NCI-H69 (cell line): ENCODE measurements at regions not wholly inside any gene's neighbourhood (a gene's known extent, or its start where the extent isn't known, plus 50 kb on each side); places are given as distances from the start of the nearest gene placed in this dataset.

ENCODE experiments used
- DNase-seq: peaks from one replicate; lab custom pipeline; 2025; lab: John Stamatoyannopoulos, UW

DNA sequence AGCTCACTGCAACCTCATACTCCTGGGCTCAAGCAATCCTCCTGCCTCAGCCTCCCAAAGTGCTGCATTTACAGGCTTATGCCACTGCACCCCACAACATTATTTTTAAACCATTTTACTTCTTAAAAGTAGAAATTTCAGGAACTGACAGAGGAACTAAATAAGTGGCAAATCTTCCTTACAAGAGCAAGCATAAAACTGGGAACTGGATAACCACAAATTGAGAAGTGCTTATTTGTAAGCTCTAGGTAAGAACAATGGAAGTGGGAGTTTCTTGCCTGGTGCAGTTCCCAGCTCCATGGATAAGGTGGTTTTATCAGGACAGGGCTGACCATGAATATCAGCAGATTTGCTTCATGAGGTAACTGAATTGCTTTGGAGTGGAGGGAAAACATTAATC, 655.2 kb downstream of the DIPK2A start:
- DNase-seq: no peak

DNA sequence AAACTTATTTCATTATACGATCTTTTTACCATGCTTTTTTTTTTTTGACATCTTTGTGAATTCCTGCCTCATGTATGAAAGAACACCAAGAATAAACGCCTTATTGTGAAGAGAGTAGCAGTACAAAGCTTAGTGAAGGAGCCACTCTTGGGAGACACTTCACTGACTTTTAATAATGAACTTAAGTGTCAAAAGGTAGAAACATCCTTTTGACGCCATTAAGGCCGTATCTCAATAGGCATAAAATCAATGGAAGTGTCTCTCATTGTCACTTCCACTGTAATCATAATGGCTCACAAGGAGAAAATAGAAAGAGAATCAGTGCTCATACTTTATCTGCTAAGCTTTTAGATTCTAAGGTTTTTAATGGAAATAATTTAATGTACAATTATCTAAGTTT, 657.8 kb downstream of the DIPK2A start:
- no peak for DNase-seq

GRCh38 chr3:144636833-144637232, 665.2 kb downstream of the DIPK2A start:
- DNase-seq: no peak

- no peak for DNase-seq
Observed at GRCh38 chr3:144638009-144638408, 666.4 kb downstream of the DIPK2A start.

DNA sequence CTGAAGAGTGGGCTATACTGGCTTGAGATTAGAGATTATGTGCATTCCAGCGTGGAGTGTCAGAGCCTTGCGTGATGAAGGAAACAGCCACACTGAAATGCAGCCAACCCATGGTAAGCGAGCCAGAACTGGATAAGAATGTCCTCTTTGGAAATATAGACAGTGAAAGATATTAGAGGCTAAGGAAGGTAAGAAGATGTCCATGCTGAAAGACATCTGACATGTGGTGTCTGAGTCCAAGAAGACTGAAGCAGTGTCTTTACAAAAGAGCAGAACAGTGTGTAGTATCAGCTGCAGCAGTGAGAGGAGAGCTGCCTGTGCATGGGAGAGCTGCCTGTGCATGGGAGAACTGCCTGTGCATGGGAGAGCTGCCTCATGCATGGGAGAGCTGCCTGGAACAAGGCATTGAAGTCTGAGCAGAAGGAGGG, 672.2 kb downstream of the DIPK2A start:
- DNase-seq: no peak

DNA sequence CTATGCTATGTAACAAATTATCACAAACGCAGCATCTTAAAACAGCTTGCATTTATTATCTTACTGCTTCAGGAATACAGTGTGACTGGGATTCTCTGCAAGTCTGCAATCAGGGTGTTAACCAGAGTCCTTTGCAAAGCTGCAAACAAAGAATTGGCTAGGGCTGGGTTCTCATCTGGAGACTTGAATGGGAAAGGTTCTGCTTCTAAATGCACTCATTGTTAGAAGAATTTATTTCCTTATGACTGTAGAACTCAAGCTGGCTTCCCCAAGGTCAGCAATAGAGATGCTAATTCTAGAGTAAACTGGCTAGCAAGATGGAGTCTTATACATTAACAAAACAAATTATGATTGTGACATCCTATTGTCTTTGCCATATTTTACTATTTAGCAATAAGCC, 673.7 kb downstream of the DIPK2A start:
- DNase-seq: no peak

GRCh38 chr3:144650380-144650779, 678.8 kb downstream of the DIPK2A start:
- no peak for DNase-seq

DNA sequence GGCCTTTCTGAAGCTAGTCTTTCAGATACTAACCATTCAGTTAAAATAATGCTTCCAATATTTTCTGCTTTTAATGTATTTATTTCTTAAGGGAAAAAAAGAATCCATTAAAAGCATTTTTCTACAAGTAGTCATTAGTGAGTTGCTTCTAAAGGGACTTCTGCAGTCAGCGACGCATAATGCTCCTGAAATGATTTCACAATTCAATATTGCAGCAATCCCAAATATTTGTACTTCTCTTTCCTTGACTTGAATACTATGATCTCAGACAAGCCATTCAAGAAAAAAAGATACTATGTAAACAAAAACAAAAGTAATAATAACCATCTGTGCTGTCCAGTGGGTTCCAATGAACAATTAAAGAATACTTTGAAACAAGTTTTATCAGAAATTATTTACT, 681.0 kb downstream of the DIPK2A start:
- DNase-seq: no peak

DNA sequence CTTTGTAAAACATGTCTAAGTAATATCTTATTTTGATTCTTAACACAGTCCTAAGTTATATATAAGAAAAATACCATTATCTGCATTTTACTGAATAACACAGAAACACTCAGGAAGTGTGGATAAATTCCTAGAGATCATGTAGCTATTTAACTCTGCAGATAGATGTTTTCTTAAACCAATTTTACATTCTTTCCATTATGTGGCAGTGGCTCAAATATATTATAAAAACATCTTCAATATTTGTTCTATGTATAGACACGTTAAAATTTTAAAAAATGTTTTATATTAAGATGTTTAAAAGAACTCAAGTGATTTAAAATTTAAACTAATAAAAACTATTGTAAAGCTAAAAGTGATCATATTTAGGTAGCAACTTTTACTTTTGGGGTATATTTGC, 683.8 kb downstream of the DIPK2A start:
- DNase-seq: no peak

DNA sequence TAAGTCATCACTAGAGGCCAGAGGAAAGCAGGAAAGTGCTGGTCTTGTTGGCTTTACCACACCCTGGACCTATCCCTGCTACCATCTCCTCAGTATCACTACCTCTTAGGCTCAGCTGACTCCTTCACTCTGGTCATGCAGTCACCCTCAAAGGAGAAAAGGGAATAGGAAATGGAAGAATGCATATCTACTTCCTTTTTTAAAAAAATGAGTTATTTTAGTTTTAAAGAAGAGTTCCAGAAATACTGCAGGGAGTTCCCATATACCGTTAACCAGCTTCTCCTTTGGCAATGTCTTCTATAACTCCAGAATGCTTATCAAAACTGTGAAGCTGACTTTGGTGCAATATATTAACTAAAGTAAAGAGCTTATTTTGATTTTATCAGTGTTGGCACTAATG, 688.6 kb downstream of the DIPK2A start:
- DNase-seq: no peak

DNA sequence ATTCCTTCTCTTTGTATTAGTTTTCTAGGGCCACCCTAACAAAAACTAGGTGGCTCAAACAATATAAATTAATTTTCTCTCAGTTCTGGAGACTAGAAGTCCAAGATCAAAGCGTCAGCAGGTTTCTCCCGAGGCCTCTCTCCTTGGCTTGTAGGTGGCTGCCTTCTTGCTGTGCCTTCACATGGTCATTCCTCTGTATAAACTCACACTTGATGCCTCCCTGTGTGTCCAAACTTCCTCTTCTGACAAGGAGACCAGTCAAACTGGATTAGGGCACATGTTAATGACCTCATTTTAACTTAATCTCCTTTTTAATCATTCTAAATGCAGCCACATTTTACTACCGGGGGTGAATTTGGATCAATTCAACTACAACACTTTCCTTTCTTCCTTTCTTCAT, 691.1 kb downstream of the DIPK2A start:
- DNase-seq: no peak

DNA sequence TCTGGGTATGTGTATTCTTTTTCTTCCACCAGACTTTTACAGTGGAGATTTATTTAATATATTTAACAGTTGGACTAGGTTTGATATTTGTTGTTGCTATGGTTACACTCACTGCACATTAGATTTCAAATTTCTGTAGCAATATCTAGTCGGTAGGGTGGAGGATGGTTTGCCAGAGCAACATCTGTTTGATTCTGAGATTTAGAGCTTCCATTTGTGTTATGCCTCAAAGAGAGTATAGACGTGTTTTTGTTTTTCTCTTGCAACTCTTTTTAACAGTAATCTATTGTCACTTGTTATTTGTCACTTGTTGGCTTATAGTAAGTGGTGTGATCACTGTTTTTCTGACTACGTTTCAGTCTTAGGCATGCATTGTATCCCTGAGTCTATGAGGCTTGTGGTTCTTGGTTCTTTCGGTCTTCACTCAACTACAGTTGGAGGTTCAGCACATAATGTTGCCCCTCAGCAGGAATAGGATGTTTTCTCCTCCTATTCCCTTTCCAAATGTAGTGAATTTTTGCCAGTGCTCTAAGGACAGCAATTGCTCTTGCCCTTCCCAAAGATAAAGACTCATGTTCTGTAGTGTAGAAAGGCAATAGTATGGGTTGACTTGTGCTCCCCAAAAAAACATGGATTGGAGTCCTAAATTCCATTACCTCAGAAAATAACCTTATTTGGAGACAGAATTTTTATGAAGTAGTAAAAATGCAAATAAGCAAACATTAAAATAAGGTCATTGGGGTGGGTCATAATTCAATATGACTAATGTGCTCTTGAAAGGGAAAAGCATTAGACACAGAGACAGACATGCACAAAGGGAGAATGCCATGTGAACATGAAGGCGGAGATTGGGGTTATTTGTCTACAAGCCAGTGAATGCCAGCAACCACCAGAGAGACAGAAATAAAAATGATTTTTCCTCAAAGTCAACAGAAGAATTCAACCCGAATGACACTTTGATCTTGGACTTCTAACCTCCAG, 692.1 kb downstream of the DIPK2A start:
- no peak for DNase-seq

GRCh38 chr3:144665567-144666053, 694.0 kb downstream of the DIPK2A start:
- no peak for DNase-seq

DNA sequence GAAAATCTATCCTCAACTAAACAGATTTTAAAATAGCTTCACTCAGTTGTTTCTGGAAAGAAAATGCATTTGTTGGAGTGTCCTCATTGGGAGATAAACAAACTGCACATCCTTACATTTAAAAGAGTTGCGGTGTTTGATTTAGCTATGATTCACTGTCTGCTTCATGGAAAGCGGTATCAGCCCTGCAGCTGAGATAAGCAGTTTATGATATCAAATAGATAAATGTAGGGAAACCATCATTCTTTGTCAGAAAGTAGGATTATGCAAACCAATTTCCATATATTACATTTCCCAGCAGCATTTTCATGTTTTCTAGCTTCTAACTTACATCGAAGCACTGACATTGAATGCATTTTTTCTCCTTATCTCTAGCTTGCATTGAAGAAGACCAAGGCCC, 698.9 kb downstream of the DIPK2A start:
- no peak for DNase-seq

DNA sequence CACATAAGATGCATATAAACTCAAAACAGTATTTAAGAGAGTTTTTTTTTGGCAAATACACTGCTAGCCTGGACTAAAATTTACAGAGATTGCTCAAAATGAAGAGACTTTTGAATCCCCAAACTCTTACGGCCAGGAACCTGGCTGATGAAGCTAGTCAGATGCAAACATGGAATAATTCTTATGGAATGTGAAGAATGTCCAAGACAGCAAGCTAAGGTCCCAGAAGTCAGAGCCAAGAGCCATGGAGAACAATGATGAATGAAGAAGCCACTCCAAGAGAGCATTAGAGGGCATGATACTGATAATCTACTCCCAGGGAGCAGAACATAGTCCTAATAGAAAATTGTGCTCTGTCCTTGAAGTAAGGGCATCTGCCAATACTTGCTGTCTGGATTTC, 705.5 kb downstream of the DIPK2A start:
- no peak for DNase-seq

GRCh38 chr3:144683065-144683464, 711.4 kb downstream of the DIPK2A start:
- DNase-seq: no peak

DNA sequence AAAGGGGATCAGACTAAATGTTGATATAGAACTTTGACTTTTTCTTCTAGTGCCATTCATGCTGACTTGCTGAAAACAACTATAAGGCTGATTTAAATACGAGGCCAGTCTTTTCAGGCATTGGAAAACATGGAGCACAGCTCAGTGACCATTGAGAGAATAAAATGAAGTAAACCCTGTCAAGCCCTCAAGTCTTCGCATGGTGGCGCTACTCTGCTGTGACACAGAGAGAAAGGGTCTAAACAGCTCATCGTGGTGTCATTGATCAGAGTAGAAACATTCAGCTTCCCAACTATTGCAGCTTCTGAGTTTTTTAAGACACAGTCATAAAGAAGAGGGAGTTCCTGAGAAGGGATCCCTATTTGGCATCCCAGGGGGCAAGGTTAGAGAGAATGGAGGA, 716.2 kb downstream of the DIPK2A start:
- no peak for DNase-seq

DNA sequence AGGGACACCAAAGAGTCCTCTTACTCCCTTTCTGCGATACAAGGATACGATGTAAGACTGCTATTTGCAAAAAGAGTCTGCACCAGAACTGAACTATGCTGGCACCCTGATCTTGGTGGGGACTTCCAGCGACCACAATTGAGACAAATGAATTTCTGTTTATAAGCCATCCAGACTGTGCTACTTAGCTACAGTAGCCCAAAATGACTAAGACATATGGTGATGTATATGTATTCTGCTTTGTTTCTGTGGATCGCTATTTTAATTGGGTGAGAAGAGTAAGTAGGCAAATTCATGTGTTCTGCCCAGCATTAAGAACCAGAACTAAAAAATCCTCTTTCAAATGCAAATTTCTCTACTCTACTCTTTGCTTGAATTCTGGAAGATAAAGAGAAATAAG, 720.9 kb downstream of the DIPK2A start:
- DNase-seq: no peak

DNA sequence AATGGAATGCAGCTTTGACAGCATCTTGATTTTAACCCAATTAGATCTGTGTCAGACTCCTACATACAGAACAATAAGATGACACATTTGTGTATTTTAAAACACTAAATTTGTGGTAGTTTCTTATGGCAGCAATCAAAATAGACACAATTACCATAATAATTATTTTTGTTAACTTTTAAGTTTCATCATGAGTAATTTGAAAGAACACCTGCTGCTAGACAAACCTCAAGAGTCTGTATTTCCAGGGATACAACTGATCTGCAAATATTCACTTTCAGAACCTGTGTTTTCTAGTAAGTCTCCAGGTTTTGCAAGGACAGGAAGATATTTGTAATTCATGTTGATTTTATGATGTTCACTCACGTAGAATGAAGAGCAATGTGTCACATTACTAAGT, 736.8 kb downstream of the DIPK2A start:
- DNase-seq: peak; percentile 4

DNA sequence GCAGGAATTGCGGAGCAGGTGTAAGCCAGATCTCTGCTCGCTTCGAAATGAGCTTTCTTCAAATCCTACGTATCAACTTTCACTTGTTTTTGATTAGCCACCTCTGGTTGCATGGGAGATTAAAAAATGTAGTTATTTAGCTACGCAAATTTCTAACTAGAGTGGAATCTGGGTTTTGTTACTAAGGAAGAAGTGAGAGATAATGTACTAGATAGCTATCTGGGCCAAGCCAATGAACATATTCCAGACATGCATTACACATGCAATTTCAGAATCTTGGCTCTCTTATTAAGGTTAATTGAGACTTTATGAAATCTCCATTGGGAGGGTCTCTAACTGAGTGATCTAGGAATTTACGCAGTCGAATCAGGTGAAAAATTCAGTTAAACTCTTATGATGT, 765.7 kb downstream of the DIPK2A start:
- DNase-seq: no peak

DNA sequence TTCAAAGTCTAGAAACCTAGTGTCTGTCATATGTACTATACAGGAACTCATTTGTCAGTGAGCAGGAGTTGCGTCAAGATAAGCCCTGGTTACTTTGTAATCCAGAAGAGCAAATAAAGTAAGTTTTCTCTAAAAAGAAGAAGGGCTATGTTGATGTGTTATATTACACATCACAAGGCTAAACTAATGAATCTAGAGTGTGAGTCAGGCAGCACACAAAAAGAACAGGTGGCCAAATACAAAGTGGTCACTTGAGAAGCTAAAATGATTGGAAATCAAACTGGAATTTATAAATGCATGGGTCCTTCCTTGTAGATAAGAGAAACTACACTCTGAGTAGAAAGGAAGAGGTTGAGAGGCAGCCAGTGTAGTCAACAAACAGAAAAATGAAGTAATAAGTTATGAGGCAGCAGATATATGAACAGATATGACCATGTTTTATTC, 771.6 kb downstream of the DIPK2A start:
- no peak for DNase-seq

GRCh38 chr3:144744473-144744872, 772.9 kb downstream of the DIPK2A start:
- no peak for DNase-seq

- no peak for DNase-seq
Observed at GRCh38 chr3:144746631-144747030, 775.0 kb downstream of the DIPK2A start.
